Tongue (tissue), 1 donor: ENCODE measurements at regions not wholly inside any gene's neighbourhood (a gene's known extent, or its start where the extent isn't known, plus 50 kb on each side); places are given as distances from the start of the nearest gene placed in this dataset.
"Not testable (repeated sequence)": the region's sequence is repeated elsewhere in the genome, so short reads cannot be mapped to it uniquely, and the experiment has no call there.

ENCODE experiments used
- DNase-seq: peaks from one replicate; pipeline ENCODE4 v3.0.0-alpha.2; 2015

GRCh38 chr2:8438476-8438875, 243.4 kb upstream of the ID2 start:
- no peak for DNase-seq

- no peak for DNase-seq
Measured at GRCh38 chr2:8438996-8439395, 242.9 kb upstream of the ID2 start.

- DNase-seq: no peak
Measured at GRCh38 chr2:8440029-8440778, 241.7 kb upstream of the ID2 start.

GRCh38 chr2:8441371-8441770, 240.5 kb upstream of the ID2 start:
- DNase-seq: no peak

- no peak for DNase-seq
Measured at GRCh38 chr2:8441986-8442385, 239.9 kb upstream of the ID2 start.

GRCh38 chr2:8442833-8443486, 238.9 kb upstream of the ID2 start:
- no peak for DNase-seq

- DNase-seq: no peak
Measured at GRCh38 chr2:8445580-8445979, 236.3 kb upstream of the ID2 start.

- DNase-seq: not testable (repeated sequence)
Measured at GRCh38 chr2:8446751-8447150, 235.1 kb upstream of the ID2 start.

- DNase-seq: no peak
Measured at GRCh38 chr2:8447610-8448221, 234.1 kb upstream of the ID2 start.

GRCh38 chr2:8448824-8449556, 232.9 kb upstream of the ID2 start:
- no peak for DNase-seq

- no peak for DNase-seq
Measured at GRCh38 chr2:8451273-8451672, 230.6 kb upstream of the ID2 start.

- no peak for DNase-seq
Measured at GRCh38 chr2:8452296-8452695, 229.6 kb upstream of the ID2 start.

- no peak for DNase-seq
Measured at GRCh38 chr2:8452979-8453903, 228.6 kb upstream of the ID2 start.

GRCh38 chr2:8453904-8454302, 228.0 kb upstream of the ID2 start:
- DNase-seq: no peak

GRCh38 chr2:8454797-8455196, 227.1 kb upstream of the ID2 start:
- no peak for DNase-seq

GRCh38 chr2:8455236-8456150, 226.4 kb upstream of the ID2 start:
- no peak for DNase-seq

- DNase-seq: no peak
Measured at GRCh38 chr2:8456151-8457091, 225.4 kb upstream of the ID2 start.

- no peak for DNase-seq
Measured at GRCh38 chr2:8457092-8457481, 224.8 kb upstream of the ID2 start.

- no peak for DNase-seq
Measured at GRCh38 chr2:8457699-8458502, 224.0 kb upstream of the ID2 start.
